ENCODE measurements at regions not wholly inside any gene's neighbourhood (a gene's known extent, or its start where the extent isn't known, plus 50 kb on each side); places are given as distances from the start of the nearest gene placed in this dataset.

- TF ChIP-seq SP2 (tag by site-specific recombination; IDR thresholded peaks at IDR 0.05) (peak; percentile 72), ZNF341 (tag by site-specific recombination; IDR thresholded peaks at IDR 0.05; ENCODE audit: low read depth) (peak; percentile 70), ZNF37A (tag by site-specific recombination; IDR thresholded peaks at IDR 0.05) (no peak), MEIS1 (CRISPR knock-in tag; IDR thresholded peaks at IDR 0.05; ENCODE audit: borderline replicate concordance) (no peak), FEZF1 (tag by site-specific recombination; IDR thresholded peaks at IDR 0.05) (no peak), ZNF394 (tag by site-specific recombination; IDR thresholded peaks at IDR 0.05; ENCODE audit: borderline replicate concordance) (no peak), ZIC2 (tag by site-specific recombination; IDR thresholded peaks at IDR 0.05) (no peak), ZNF223 (tag by site-specific recombination; IDR thresholded peaks at IDR 0.05) (no peak), TRIM28 (IDR thresholded peaks at IDR 0.05; ENCODE audit: borderline replicate concordance, low read length) (peak; percentile 69; the same call in 1 of the 2 replicates), ZNF707 (tag by site-specific recombination; IDR thresholded peaks at IDR 0.05) (no peak), ZFP69B (tag by site-specific recombination; IDR thresholded peaks at IDR 0.05) (no peak), TCF7L2 (IDR thresholded peaks at IDR 0.05; ENCODE audit: borderline replicate concordance, low read depth, low read length) (no peak), ZNF19 (tag by site-specific recombination; IDR thresholded peaks at IDR 0.05; ENCODE audit: low read depth) (no peak), ZNF2 (tag by site-specific recombination; IDR thresholded peaks at IDR 0.05) (no peak), ZFP37 (tag by site-specific recombination; IDR thresholded peaks at IDR 0.05) (no peak), ZNF266 (tag by site-specific recombination; IDR thresholded peaks at IDR 0.05; ENCODE audit: low read depth) (no peak), ZNF121 (tag by site-specific recombination; IDR thresholded peaks at IDR 0.05) (no peak), ZNF248 (tag by site-specific recombination; IDR thresholded peaks at IDR 0.05) (no peak), KLF8 (tag by site-specific recombination; IDR thresholded peaks at IDR 0.05) (no peak), ZNF544 (tag by site-specific recombination; IDR thresholded peaks at IDR 0.05) (no peak), SP3 (tag by site-specific recombination; IDR thresholded peaks at IDR 0.05) (peak; percentile 45), ZBTB1 (tag by site-specific recombination; IDR thresholded peaks at IDR 0.05) (no peak), ZNF202 (tag by site-specific recombination; IDR thresholded peaks at IDR 0.05; ENCODE audit: borderline replicate concordance) (no peak), ZNF629 (tag by site-specific recombination; IDR thresholded peaks at IDR 0.05) (0 out of 2 replicates have a peak, but pooled peaks have one; percentile 10), REST (tag by site-specific recombination; IDR thresholded peaks at IDR 0.05) (no peak), ZNF621 (tag by site-specific recombination; IDR thresholded peaks at IDR 0.05) (no peak), KLF7 (tag by site-specific recombination; IDR thresholded peaks at IDR 0.05; ENCODE audit: borderline replicate concordance) (no peak)
- TF ChIP-seq, protein P1, sequence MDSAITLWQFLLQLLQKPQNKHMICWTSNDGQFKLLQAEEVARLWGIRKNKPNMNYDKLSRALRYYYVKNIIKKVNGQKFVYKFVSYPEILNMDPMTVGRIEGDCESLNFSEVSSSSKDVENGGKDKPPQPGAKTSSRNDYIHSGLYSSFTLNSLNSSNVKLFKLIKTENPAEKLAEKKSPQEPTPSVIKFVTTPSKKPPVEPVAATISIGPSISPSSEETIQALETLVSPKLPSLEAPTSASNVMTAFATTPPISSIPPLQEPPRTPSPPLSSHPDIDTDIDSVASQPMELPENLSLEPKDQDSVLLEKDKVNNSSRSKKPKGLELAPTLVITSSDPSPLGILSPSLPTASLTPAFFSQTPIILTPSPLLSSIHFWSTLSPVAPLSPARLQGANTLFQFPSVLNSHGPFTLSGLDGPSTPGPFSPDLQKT (IDR thresholded peaks at IDR 0.05; ENCODE audit: borderline replicate concordance, low read depth, low read length), result no peak
- TF ChIP-seq, protein P2, sequence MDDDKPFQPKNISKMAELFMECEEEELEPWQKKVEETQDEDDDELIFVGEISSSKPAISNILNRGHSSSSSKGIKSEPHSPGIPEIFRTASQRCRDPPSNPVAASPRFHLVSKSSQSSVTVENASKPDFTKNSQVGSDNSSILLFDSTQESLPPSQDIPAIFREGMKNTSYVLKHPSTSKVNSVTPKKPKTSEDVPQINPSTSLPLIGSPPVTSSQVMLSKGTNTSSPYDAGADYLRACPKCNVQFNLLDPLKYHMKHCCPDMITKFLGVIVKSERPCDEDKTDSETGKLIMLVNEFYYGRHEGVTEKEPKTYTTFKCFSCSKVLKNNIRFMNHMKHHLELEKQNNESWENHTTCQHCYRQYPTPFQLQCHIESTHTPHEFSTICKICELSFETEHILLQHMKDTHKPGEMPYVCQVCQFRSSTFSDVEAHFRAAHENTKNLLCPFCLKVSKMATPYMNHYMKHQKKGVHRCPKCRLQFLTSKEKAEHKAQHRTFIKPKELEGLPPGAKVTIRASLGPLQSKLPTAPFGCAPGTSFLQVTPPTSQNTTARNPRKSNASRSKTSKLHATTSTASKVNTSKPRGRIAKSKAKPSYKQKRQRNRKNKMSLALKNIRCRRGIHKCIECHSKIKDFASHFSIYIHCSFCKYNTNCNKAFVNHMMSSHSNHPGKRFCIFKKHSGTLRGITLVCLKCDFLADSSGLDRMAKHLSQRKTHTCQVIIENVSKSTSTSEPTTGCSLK (tag by site-specific recombination; IDR thresholded peaks at IDR 0.05), result no peak
- TF ChIP-seq, protein P3, sequence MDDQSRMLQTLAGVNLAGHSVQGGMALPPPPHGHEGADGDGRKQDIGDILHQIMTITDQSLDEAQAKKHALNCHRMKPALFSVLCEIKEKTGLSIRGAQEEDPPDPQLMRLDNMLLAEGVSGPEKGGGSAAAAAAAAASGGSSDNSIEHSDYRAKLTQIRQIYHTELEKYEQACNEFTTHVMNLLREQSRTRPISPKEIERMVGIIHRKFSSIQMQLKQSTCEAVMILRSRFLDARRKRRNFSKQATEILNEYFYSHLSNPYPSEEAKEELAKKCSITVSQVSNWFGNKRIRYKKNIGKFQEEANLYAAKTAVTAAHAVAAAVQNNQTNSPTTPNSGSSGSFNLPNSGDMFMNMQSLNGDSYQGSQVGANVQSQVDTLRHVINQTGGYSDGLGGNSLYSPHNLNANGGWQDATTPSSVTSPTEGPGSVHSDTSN (CRISPR knock-in tag; IDR thresholded peaks at IDR 0.05), result no peak
- TF ChIP-seq, protein P4, sequence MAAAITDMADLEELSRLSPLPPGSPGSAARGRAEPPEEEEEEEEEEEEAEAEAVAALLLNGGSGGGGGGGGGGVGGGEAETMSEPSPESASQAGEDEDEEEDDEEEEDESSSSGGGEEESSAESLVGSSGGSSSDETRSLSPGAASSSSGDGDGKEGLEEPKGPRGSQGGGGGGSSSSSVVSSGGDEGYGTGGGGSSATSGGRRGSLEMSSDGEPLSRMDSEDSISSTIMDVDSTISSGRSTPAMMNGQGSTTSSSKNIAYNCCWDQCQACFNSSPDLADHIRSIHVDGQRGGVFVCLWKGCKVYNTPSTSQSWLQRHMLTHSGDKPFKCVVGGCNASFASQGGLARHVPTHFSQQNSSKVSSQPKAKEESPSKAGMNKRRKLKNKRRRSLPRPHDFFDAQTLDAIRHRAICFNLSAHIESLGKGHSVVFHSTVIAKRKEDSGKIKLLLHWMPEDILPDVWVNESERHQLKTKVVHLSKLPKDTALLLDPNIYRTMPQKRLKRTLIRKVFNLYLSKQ (tag by site-specific recombination; IDR thresholded peaks at IDR 0.05; ENCODE audit: borderline replicate concordance), result no peak
These were observed 199.5 kb upstream of the CAND1 start (continued) for GRCh38 chr12:67069451-67070306.
